ENCODE measurements at regions not wholly inside any gene's neighbourhood (a gene's known extent, or its start where the extent isn't known, plus 50 kb on each side); places are given as distances from the start of the nearest gene placed in this dataset.

GRCh38 chr13:50685956-50686355 lies 157.5 kb downstream of the DLEU7 start:
- H3K4me3 ChIP-seq: no peak overlapping the region
- H3K4me2 ChIP-seq (ENCODE audit: unreplicated experiment): no peak overlapping the region
- no peak for TF ChIP-seq EZH2 (IDR thresholded peaks at IDR 0.05; ENCODE audit: insufficient read depth, poor library complexity, severe bottlenecking)
- TF ChIP-seq EZH2phosphoT487 (IDR thresholded peaks at IDR 0.05; ENCODE audit: insufficient read depth, low read depth): no peak
- H3K27ac ChIP-seq: no peak overlapping the region
- no peaks in the 10 kb centered on the region for H3K79me2 ChIP-seq (ENCODE audit: insufficient read depth)
- DNase-seq: no peak
- H3K36me3 ChIP-seq (ENCODE audit: low read depth): no peaks in the 10 kb centered on the region
- H3F3A ChIP-seq (ENCODE audit: insufficient read depth): no peaks in the 10 kb centered on the region
- H3K27me3 ChIP-seq (replicated peaks; ENCODE audit: insufficient read depth): no peaks in the 10 kb centered on the region
- no peaks in the 10 kb centered on the region for H4K20me1 ChIP-seq (ENCODE audit: insufficient read depth)
- 54 to 57% methylated on average over 5 of the region's 5 CpGs for WGBS, 2 experiments (ENCODE audit: low coverage in 1 of 2, low lambda C conversion rate in 2 of 2, missing lambda C conversion rate in 2 of 2)
- peaks cover 17% of the 10 kb centered on the region for H3K4me1 ChIP-seq (ENCODE audit: insufficient read depth)
- H3K9me3 ChIP-seq (ENCODE audit: low read depth): no peaks in the 10 kb centered on the region
- no peak overlapping the region for H3K9ac ChIP-seq
- H2AFZ ChIP-seq: 0 out of 2 replicates have a peak overlapping the region, but pooled peaks have one; percentile 5
- in situ Hi-C loops (cut with MboI): no loop called here
- H3K9me2 ChIP-seq (ENCODE audit: insufficient read depth): no peaks in the 10 kb centered on the region

- Histone ChIP-seq H3F3A (ENCODE audit: insufficient read depth) (no peaks in the 10 kb centered on the region; the same call in 1 of the 2 replicates), H4K20me1 (ENCODE audit: insufficient read depth) (no peaks in the 10 kb centered on the region), H3K9me2 (ENCODE audit: insufficient read depth) (no peaks in the 10 kb centered on the region), H3K79me2 (ENCODE audit: insufficient read depth) (no peaks in the 10 kb centered on the region), H3K9me3 (ENCODE audit: low read depth) (no peaks in the 10 kb centered on the region), H3K27ac (no peak overlapping the region), H3K4me2 (ENCODE audit: unreplicated experiment) (no peak overlapping the region), H3K36me3 (ENCODE audit: low read depth) (no peaks in the 10 kb centered on the region), H3K4me1 (ENCODE audit: insufficient read depth) (peaks cover 14% of the 10 kb centered on the region), H3K9ac (no peak overlapping the region), H3K27me3 (replicated peaks; ENCODE audit: insufficient read depth) (no peaks in the 10 kb centered on the region), H3K4me3 (no peak overlapping the region), H2AFZ (0 out of 2 replicates have a peak overlapping the region, but pooled peaks have one; percentile 17)
- in situ Hi-C loops (cut with MboI): no loop called here
- WGBS, 2 experiments (ENCODE audit: low coverage in 1 of 2, low lambda C conversion rate in 2 of 2, missing lambda C conversion rate in 2 of 2): 83 to 87% methylated on average over 3 of the region's 3 CpGs
- no peak for DNase-seq
- TF ChIP-seq EZH2 (IDR thresholded peaks at IDR 0.05; ENCODE audit: insufficient read depth, poor library complexity, severe bottlenecking) (no peak), EZH2phosphoT487 (IDR thresholded peaks at IDR 0.05; ENCODE audit: insufficient read depth, low read depth) (no peak)
These were observed 156.9 kb downstream of the DLEU7 start for GRCh38 chr13:50686551-50686950.

DNA sequence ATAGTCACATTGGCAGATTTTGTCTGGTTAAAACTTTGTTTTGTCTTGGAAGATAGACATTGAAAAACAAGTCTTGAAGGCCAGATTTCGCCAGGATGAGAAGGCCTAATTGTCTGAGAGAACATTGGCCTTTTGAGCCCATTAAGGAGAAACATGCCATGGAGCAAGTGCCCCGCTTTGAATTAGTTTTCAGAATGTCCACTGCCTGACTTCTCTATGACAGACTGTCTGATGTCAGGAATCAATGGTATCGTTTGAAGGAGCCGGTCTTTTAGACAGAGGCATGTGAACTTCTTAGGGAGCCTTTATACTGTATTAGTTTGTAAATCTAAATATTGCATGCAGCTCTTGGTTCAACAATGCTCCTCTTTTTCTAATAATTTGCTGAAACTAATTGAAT lies 155.9 kb downstream of the DLEU7 start:
- no peaks in the 10 kb centered on the region for H3K79me2 ChIP-seq (ENCODE audit: insufficient read depth)
- H3K9me3 ChIP-seq (ENCODE audit: low read depth): no peaks in the 10 kb centered on the region
- H3K9ac ChIP-seq: no peak overlapping the region
- H2AFZ ChIP-seq: no peak overlapping the region
- no peaks in the 10 kb centered on the region for H3K27me3 ChIP-seq (replicated peaks; ENCODE audit: insufficient read depth)
- no peak overlapping the region for H3K4me2 ChIP-seq (ENCODE audit: unreplicated experiment)
- WGBS, 2 experiments (ENCODE audit: low coverage in 1 of 2, low lambda C conversion rate in 2 of 2, missing lambda C conversion rate in 2 of 2): 96% methylated on average over 4 of the region's 4 CpGs
- H4K20me1 ChIP-seq (ENCODE audit: insufficient read depth): no peaks in the 10 kb centered on the region
- H3K4me3 ChIP-seq: no peak overlapping the region
- H3K4me1 ChIP-seq (ENCODE audit: insufficient read depth): peaks cover 21% of the 10 kb centered on the region
- H3K27ac ChIP-seq: no peak overlapping the region
- in situ Hi-C loops (cut with MboI): no loop called here
- DNase-seq: no peak
- peaks cover 7% of the 10 kb centered on the region for H3F3A ChIP-seq (ENCODE audit: insufficient read depth)
- no peaks in the 10 kb centered on the region for H3K36me3 ChIP-seq (ENCODE audit: low read depth)
- H3K9me2 ChIP-seq (ENCODE audit: insufficient read depth): no peaks in the 10 kb centered on the region
- no peak for TF ChIP-seq EZH2phosphoT487 (IDR thresholded peaks at IDR 0.05; ENCODE audit: insufficient read depth, low read depth)
- TF ChIP-seq EZH2 (IDR thresholded peaks at IDR 0.05; ENCODE audit: insufficient read depth, poor library complexity, severe bottlenecking): no peak

DNA sequence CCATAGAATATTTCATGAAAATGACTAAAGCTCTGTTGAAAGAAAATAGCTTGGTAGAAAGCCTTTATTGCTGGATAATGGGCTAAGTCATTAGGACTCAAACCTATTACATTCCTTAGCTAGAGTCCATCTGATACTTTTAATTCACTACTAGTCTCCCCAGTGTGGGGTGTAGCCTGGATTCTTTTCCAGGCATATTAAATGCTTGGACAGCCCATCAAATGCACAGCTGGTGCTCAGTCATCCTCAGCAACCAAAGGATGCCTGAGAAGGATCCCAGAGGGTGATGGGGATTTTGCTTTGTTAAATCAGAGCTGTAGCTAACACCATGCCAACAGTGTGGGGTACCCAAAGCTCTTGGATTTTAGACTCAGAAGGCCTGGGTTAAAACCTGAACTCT lies 153.5 kb downstream of the DLEU7 start:
- no peak overlapping the region for H3K27ac ChIP-seq

GRCh38 chr13:50691176-50691680 lies 152.3 kb downstream of the DLEU7 start:
- no peak overlapping the region for H3K27ac ChIP-seq
- TF ChIP-seq EZH2 (IDR thresholded peaks at IDR 0.05; ENCODE audit: insufficient read depth, poor library complexity, severe bottlenecking) (no peak), EZH2phosphoT487 (IDR thresholded peaks at IDR 0.05; ENCODE audit: insufficient read depth, low read depth) (no peak)
- 95 to 97% methylated on average over 3 of the region's 3 CpGs for WGBS, 2 experiments (ENCODE audit: low coverage in 1 of 2, low lambda C conversion rate in 2 of 2, missing lambda C conversion rate in 2 of 2)
- H3K4me1 ChIP-seq (ENCODE audit: insufficient read depth): peaks cover 30% of the 10 kb centered on the region
- no peaks in the 10 kb centered on the region for H3K27me3 ChIP-seq (replicated peaks; ENCODE audit: insufficient read depth)
- no peaks in the 10 kb centered on the region for H3K9me2 ChIP-seq (ENCODE audit: insufficient read depth)
- no peak overlapping the region for H3K4me2 ChIP-seq (ENCODE audit: unreplicated experiment)
- no peaks in the 10 kb centered on the region for H3K9me3 ChIP-seq (ENCODE audit: low read depth)
- H3K36me3 ChIP-seq (ENCODE audit: low read depth): no peaks in the 10 kb centered on the region
- no peak overlapping the region for H3K4me3 ChIP-seq
- H3K9ac ChIP-seq: no peak overlapping the region
- no peaks in the 10 kb centered on the region for H3K79me2 ChIP-seq (ENCODE audit: insufficient read depth)
- no peaks in the 10 kb centered on the region for H4K20me1 ChIP-seq (ENCODE audit: insufficient read depth)
- no peak for DNase-seq
- peaks cover 11% of the 10 kb centered on the region for H3F3A ChIP-seq (ENCODE audit: insufficient read depth)
- no peak overlapping the region for H2AFZ ChIP-seq
- in situ Hi-C loops (cut with MboI): no loop called here

More for the DNA sequence above, 153.5 kb downstream of the DLEU7 start:
- TF ChIP-seq EZH2phosphoT487 (IDR thresholded peaks at IDR 0.05; ENCODE audit: insufficient read depth, low read depth) (no peak), EZH2 (IDR thresholded peaks at IDR 0.05; ENCODE audit: insufficient read depth, poor library complexity, severe bottlenecking) (no peak)
- Histone ChIP-seq H3K9me3 (ENCODE audit: low read depth) (no peaks in the 10 kb centered on the region), H2AFZ (no peak overlapping the region), H3K9me2 (ENCODE audit: insufficient read depth) (no peaks in the 10 kb centered on the region), H3K79me2 (ENCODE audit: insufficient read depth) (no peaks in the 10 kb centered on the region), H3K27me3 (replicated peaks; ENCODE audit: insufficient read depth) (no peaks in the 10 kb centered on the region), H3K4me3 (no peak overlapping the region), H3K9ac (no peak overlapping the region), H3K36me3 (ENCODE audit: low read depth) (no peaks in the 10 kb centered on the region), H3F3A (ENCODE audit: insufficient read depth) (peaks cover 11% of the 10 kb centered on the region), H3K4me1 (ENCODE audit: insufficient read depth) (peaks cover 38% of the 10 kb centered on the region), H4K20me1 (ENCODE audit: insufficient read depth) (no peaks in the 10 kb centered on the region), H3K4me2 (ENCODE audit: unreplicated experiment) (no peak overlapping the region)
- in situ Hi-C loops (cut with MboI): no loop called here
- DNase-seq: no peak

Data from GM23248 (cell line).